Caco-2 (cell line): ENCODE measurements at regions not wholly inside any gene's neighbourhood (a gene's known extent, or its start where the extent isn't known, plus 50 kb on each side); places are given as distances from the start of the nearest gene placed in this dataset.

Experiments used
- BruUV-seq: library from RNA; stranded (reverse); fragments of 400-500 nt; replicated peaks from 2 replicates; lab custom pipeline; 2021; lab: Mats Ljungman, UMichigan
- CTCF ChIA-PET: fragments of 300-600 bp; sonication (Branson Sonifier 250); formaldehyde crosslinking; loops from one replicate; lab custom pipeline; 2022; ENCODE audit warnings: antibody characterized with exemption; lab: Charles Lee
- POLR2A ChIA-PET: fragments of 300-600 bp; sonication (Branson Sonifier 250); formaldehyde crosslinking; loops from one replicate; lab custom pipeline; 2022; ENCODE audit warnings: antibody characterized with exemption; lab: Charles Lee
- DNase-seq, 2 experiments: peaks; one replicate each; pipeline versions ENCODE4 v3.0.0 to v3.0.0-alpha.2; 2020 to 2022
- H3K27me3 ChIP-seq: replicated peaks from 2 replicates; pipeline ENCODE4 v1.6.0; 2011; ENCODE audit warnings: low read length; ENCODE audit not compliant: control insufficient read depth, insufficient read depth
- H3K36me3 ChIP-seq: 2 replicates; pipeline ENCODE4 v1.5.1; 2011; ENCODE audit warnings: low read length; ENCODE audit not compliant: control insufficient read depth, insufficient read depth
- H3K4me1 ChIP-seq: fragments of 250-450 bp; sonication (Bioruptor Pico); 2 replicates; pipeline ENCODE4 v1.5.1; 2020; ENCODE audit warnings: mild to moderate bottlenecking
- H3K4me3 ChIP-seq: 2 replicates; pipeline ENCODE4 v1.5.1; 2011; ENCODE audit warnings: low read depth, mild to moderate bottlenecking, control low read depth, low read length
- H3K9me3 ChIP-seq: fragments of 250-450 bp; sonication (Bioruptor Pico); 2 replicates; pipeline ENCODE4 v1.5.1; 2020; ENCODE audit warnings: mild to moderate bottlenecking, moderate library complexity
- H3K27ac Mint-ChIP-seq: one replicate; pipeline ENCODE4 v1.8.0; 2022; ENCODE audit warnings: mixed read lengths; ENCODE audit not compliant: unreplicated experiment
- H3K27me3 Mint-ChIP-seq: one replicate; pipeline ENCODE4 v1.8.0; 2022; ENCODE audit warnings: mixed read lengths; ENCODE audit not compliant: insufficient read depth, unreplicated experiment
- H3K36me3 Mint-ChIP-seq: one replicate; pipeline ENCODE4 v1.8.0; 2022; ENCODE audit warnings: mild to moderate bottlenecking, mixed read lengths; ENCODE audit not compliant: insufficient read depth, unreplicated experiment
- H3K4me1 Mint-ChIP-seq: one replicate; pipeline ENCODE4 v1.8.0; 2022; ENCODE audit warnings: low read depth, mixed read lengths; ENCODE audit not compliant: unreplicated experiment
- H3K4me3 Mint-ChIP-seq: one replicate; pipeline ENCODE4 v1.8.0; 2022; ENCODE audit warnings: mild to moderate bottlenecking, moderate library complexity, mixed read lengths; ENCODE audit not compliant: unreplicated experiment
- H3K9me3 Mint-ChIP-seq: one replicate; pipeline ENCODE4 v1.8.0; 2022; ENCODE audit warnings: mixed read lengths; ENCODE audit not compliant: unreplicated experiment
- CTCF ChIP-seq, 2 experiments: fragments of 200-600 bp in 1 of 2; IDR thresholded peaks; 1 replicate in 1 of 2; 2 replicates in 1 of 2; pipeline versions ENCODE4 v1.5.1 to v1.8.0; 2011 to 2022; ENCODE audit warnings: antibody characterized with exemption in 1 of 2, control low read depth in 1 of 2, inconsistent platforms in 1 of 2, low read depth in 1 of 2, low read length in 1 of 2, mild to moderate bottlenecking in 1 of 2, moderate library complexity in 1 of 2; ENCODE audit not compliant: insufficient read depth in 1 of 2, severe bottlenecking in 1 of 2, unreplicated experiment in 1 of 2
- intact Hi-C: fragments of 100-400 bp; cut with micrococcal nuclease; formaldehyde crosslinking; loops from one replicate; pipeline ENCODE4 v1.10.0; 2022; ENCODE audit not compliant: unreplicated experiment

- H3K27ac Mint-ChIP-seq, result no peak overlapping the region
- no peak for TF ChIP-seq CTCF (IDR thresholded peaks at IDR 0.05; ENCODE audit: insufficient read depth in 1 of 2, low read depth in 1 of 2, low read length in 1 of 2, severe bottlenecking in 1 of 2, unreplicated experiment in 1 of 2)
- no TSS peak for BruUV-seq
- H3K27me3 Mint-ChIP-seq, result peaks cover 3% of the 10 kb centered on the region
- peaks cover 18% of the 10 kb centered on the region for H3K9me3 Mint-ChIP-seq
- Histone ChIP-seq H3K4me1 (no peaks in the 10 kb centered on the region), H3K27me3 (no peaks in the 10 kb centered on the region), H3K36me3 (no peaks in the 10 kb centered on the region), H3K4me3 (no peak overlapping the region), H3K9me3 (no peaks in the 10 kb centered on the region)
- no peaks in the 10 kb centered on the region for H3K36me3 Mint-ChIP-seq
- intact Hi-C loops, result no loop called here
- ChIA-PET POLR2A (no interaction called here), CTCF (no interaction called here)
- no peak for DNase-seq
- H3K4me1 Mint-ChIP-seq, result no peaks in the 10 kb centered on the region
- H3K4me3 Mint-ChIP-seq, result no peak overlapping the region
These were observed 56.7 kb upstream of the MSTN start for GRCh38 chr2:190119257-190119656.

GRCh38 chr2:190117305-190117704, 54.8 kb upstream of the MSTN start:
- peaks cover 5% of the 10 kb centered on the region for H3K27me3 Mint-ChIP-seq

GRCh38 chr2:190113000-190113399, 50.5 kb upstream of the MSTN start:
- POLR2A ChIA-PET, result no interaction called here
- no peak for TF ChIP-seq CTCF (IDR thresholded peaks at IDR 0.05; ENCODE audit: insufficient read depth in 1 of 2, low read depth in 1 of 2, low read length in 1 of 2, severe bottlenecking in 1 of 2, unreplicated experiment in 1 of 2)

More at GRCh38 chr2:190117305-190117704, 54.8 kb upstream of the MSTN start:
- Mint-ChIP-seq H3K4me3 (no peak overlapping the region), H3K27ac (no peak overlapping the region), H3K36me3 (no peaks in the 10 kb centered on the region), H3K4me1 (no peaks in the 10 kb centered on the region), H3K9me3 (peaks cover 18% of the 10 kb centered on the region)
- ChIA-PET POLR2A (no interaction called here), CTCF (no interaction called here)
- no peaks in the 10 kb centered on the region for H3K4me1 ChIP-seq
- no peaks in the 10 kb centered on the region for H3K36me3 ChIP-seq
- DNase-seq, result no peak
- intact Hi-C loops, result no loop called here
- BruUV-seq, result no TSS peak
- no peaks in the 10 kb centered on the region for H3K9me3 ChIP-seq
- H3K27me3 ChIP-seq, result no peaks in the 10 kb centered on the region
- no peak for TF ChIP-seq CTCF (IDR thresholded peaks at IDR 0.05; ENCODE audit: insufficient read depth in 1 of 2, low read depth in 1 of 2, low read length in 1 of 2, severe bottlenecking in 1 of 2, unreplicated experiment in 1 of 2)
- no peak overlapping the region for H3K4me3 ChIP-seq

More at GRCh38 chr2:190113000-190113399, 50.5 kb upstream of the MSTN start:
- H3K27me3 Mint-ChIP-seq, result peaks cover 7% of the 10 kb centered on the region
- no peak overlapping the region for H3K27ac Mint-ChIP-seq
- CTCF ChIA-PET, result no interaction called here
- intact Hi-C loops, result no loop called here
- H3K4me3 ChIP-seq, result no peak overlapping the region
- no peaks in the 10 kb centered on the region for H3K4me1 ChIP-seq
- no peaks in the 10 kb centered on the region for H3K36me3 ChIP-seq
- H3K9me3 Mint-ChIP-seq, result peaks cover 18% of the 10 kb centered on the region
- H3K4me3 Mint-ChIP-seq, result no peak overlapping the region
- no peaks in the 10 kb centered on the region for H3K9me3 ChIP-seq
- no peak for DNase-seq
- BruUV-seq, result no TSS peak
- H3K36me3 Mint-ChIP-seq, result no peaks in the 10 kb centered on the region
- H3K4me1 Mint-ChIP-seq, result no peaks in the 10 kb centered on the region
- no peaks in the 10 kb centered on the region for H3K27me3 ChIP-seq
